ENCODE measurements at regions not wholly inside any gene's neighbourhood (a gene's known extent, or its start where the extent isn't known, plus 50 kb on each side); places are given as distances from the start of the nearest gene placed in this dataset.

DNA sequence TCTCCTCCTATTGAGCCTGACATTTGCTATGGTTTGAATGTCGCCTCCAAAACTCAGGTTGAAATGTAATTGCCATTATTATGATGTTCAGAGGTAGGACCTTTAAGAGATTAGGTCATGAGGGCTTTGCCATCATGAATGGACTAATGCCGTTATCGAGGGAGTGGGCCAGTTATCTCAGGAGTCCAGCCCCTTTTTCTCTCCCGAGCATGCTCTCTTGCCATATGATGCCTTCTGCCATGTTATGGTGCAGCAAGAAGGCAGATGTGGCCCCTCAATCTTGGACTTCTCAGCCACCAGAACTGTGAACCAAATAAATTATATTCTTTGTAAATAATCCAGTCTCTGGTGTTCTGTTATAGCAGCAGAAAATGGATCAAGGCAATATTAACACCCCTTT is 323.5 kb downstream of the RRAGC start:
- TF ChIP-seq STAT5B (CRISPR knock-in tag; IDR thresholded peaks at IDR 0.05) (no peak), PHF20 (IDR thresholded peaks at IDR 0.05; ENCODE audit: partially characterized antibody) (no peak)
- TF ChIP-seq, protein P1, sequence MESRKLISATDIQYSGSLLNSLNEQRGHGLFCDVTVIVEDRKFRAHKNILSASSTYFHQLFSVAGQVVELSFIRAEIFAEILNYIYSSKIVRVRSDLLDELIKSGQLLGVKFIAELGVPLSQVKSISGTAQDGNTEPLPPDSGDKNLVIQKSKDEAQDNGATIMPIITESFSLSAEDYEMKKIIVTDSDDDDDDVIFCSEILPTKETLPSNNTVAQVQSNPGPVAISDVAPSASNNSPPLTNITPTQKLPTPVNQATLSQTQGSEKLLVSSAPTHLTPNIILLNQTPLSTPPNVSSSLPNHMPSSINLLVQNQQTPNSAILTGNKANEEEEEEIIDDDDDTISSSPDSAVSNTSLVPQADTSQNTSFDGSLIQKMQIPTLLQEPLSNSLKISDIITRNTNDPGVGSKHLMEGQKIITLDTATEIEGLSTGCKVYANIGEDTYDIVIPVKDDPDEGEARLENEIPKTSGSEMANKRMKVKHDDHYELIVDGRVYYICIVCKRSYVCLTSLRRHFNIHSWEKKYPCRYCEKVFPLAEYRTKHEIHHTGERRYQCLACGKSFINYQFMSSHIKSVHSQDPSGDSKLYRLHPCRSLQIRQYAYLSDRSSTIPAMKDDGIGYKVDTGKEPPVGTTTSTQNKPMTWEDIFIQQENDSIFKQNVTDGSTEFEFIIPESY (CRISPR knock-in tag; IDR thresholded peaks at IDR 0.05): no peak

Data from K562 (cell line).